ENCODE measurements at regions not wholly inside any gene's neighbourhood (a gene's known extent, or its start where the extent isn't known, plus 50 kb on each side); places are given as distances from the start of the nearest gene placed in this dataset.

- TF ChIP-seq EZH2phosphoT487 (IDR thresholded peaks at IDR 0.05; ENCODE audit: borderline replicate concordance) (no peak), POLR2AphosphoS5 (IDR thresholded peaks at IDR 0.05; ENCODE audit: low read depth, low read length) (no peak), EGR1 (IDR thresholded peaks at IDR 0.05; ENCODE audit: low read depth) (no peak), TCF7L2 (IDR thresholded peaks at IDR 0.05; ENCODE audit: borderline replicate concordance, extremely low read depth, insufficient read depth, insufficient read length) (no peak), ZFX (IDR thresholded peaks at IDR 0.05) (no peak)
Observed at GRCh38 chr4:176627916-176628315, 164.8 kb downstream of the VEGFC start (continued).

GRCh38 chr4:176631611-176632010, 161.1 kb downstream of the VEGFC start:
- Histone ChIP-seq H3K9me3 (ENCODE audit: control insufficient read depth in 1 of 2, insufficient read depth in 1 of 2, low read depth in 1 of 2, low read length in 2 of 2) (no peaks in the 10 kb centered on the region), H3K4me2 (ENCODE audit: low read length) (no peak overlapping the region), H3K4me1 (ENCODE audit: control insufficient read depth in 1 of 2, insufficient read depth in 2 of 2, low read length in 2 of 2) (no peaks in the 10 kb centered on the region), H3K36me3 (ENCODE audit: control insufficient read depth in 1 of 2, insufficient read depth in 2 of 2, low read length in 2 of 2) (no peaks in the 10 kb centered on the region), H3K9ac (ENCODE audit: low read length) (no peak overlapping the region), H2AFZ (ENCODE audit: low read depth, low read length, poor library complexity, severe bottlenecking) (no peak overlapping the region), H3K79me2 (ENCODE audit: insufficient read depth, low read length) (no peaks in the 10 kb centered on the region), H3K27ac (ENCODE audit: low read depth, low read length) (no peak overlapping the region), H3K4me3 (replicated peaks in 1 of 2; ENCODE audit: low read depth in 1 of 2, low read length in 2 of 2) (no peak overlapping the region), H3K27me3 (ENCODE audit: insufficient read depth, low read length) (no peaks in the 10 kb centered on the region), H3K9me2 (ENCODE audit: insufficient read depth) (no peaks in the 10 kb centered on the region), H4K20me1 (ENCODE audit: insufficient read depth) (no peaks in the 10 kb centered on the region)
- ATAC-seq (no peak), DNase-seq (ENCODE audit: low read depth, low spot score) (no peak)
- CTCF ChIA-PET: no interaction called here
- intact Hi-C loops (cut with micrococcal nuclease): no loop called here
- RAD21 ChIA-PET (ENCODE audit: low non-redundant PET in 1 of 2, low total read pairs in 2 of 2, uncharacterized antibody in 2 of 2, unreplicated experiment in 2 of 2): no interaction called here
- POLR2A ChIA-PET: no interaction called here
- TF ChIP-seq CTCF (IDR thresholded peaks at IDR 0.05 in 2 of 3, conservative IDR thresholded peaks at IDR 0.05 in 1 of 3; ENCODE audit: borderline replicate concordance in 1 of 3, insufficient read depth in 1 of 3, low read depth in 2 of 3, low read length in 2 of 3) (no peak), ZFX (IDR thresholded peaks at IDR 0.05) (no peak), SIN3A (IDR thresholded peaks at IDR 0.05; ENCODE audit: low read depth) (no peak), POLR2AphosphoS5 (IDR thresholded peaks at IDR 0.05; ENCODE audit: low read depth, low read length) (no peak), ELF1 (IDR thresholded peaks at IDR 0.05; ENCODE audit: borderline replicate concordance, low read depth) (no peak), ATF3 (IDR thresholded peaks at IDR 0.05) (no peak), EGR1 (IDR thresholded peaks at IDR 0.05; ENCODE audit: low read depth) (no peak)
- BruUV-seq (replicated peaks): no TSS peak
